SH-SY5Y (cell line): ENCODE measurements at regions not wholly inside any gene's neighbourhood (a gene's known extent, or its start where the extent isn't known, plus 50 kb on each side); places are given as distances from the start of the nearest gene placed in this dataset.

Experiments
- GATA2 ChIP-seq: IDR thresholded peaks from 2 replicates; pipeline ENCODE4 v1.6.1; 2011; ENCODE audit warnings: mild to moderate bottlenecking, low read depth, low read length
- GATA3 ChIP-seq: IDR thresholded peaks from 2 replicates; pipeline ENCODE4 v1.6.1; 2011; ENCODE audit warnings: low read depth, mild to moderate bottlenecking, low read length, moderate library complexity

GRCh38 chrX:40177942-40178715 is 80.4 kb upstream of the BCOR start:
- TF ChIP-seq GATA2 (no peak), GATA3 (no peak)
